Trophoblast cell (in vitro differentiated cells and primary cell): ENCODE measurements at regions not wholly inside any gene's neighbourhood (a gene's known extent, or its start where the extent isn't known, plus 50 kb on each side); places are given as distances from the start of the nearest gene placed in this dataset.

ENCODE experiments used
- DNase-seq, 2 donors: peaks; one replicate each; pipeline ENCODE4 v3.0.0-alpha.2; 2016
- H2AFZ ChIP-seq: 2 replicates; pipeline ENCODE4 v1.6.1; 2013; ENCODE audit warnings: low read length, moderate library complexity, mild to moderate bottlenecking; ENCODE audit not compliant: insufficient read depth, poor library complexity
- H2AK5ac ChIP-seq: 2 replicates; pipeline ENCODE4 v1.6.1; 2013; ENCODE audit warnings: mild to moderate bottlenecking, low read length
- H2BK120ac ChIP-seq: 2 replicates; pipeline ENCODE4 v1.6.1; 2013; ENCODE audit warnings: low read length, mild to moderate bottlenecking, moderate library complexity; ENCODE audit not compliant: insufficient read depth, poor library complexity
- H2BK12ac ChIP-seq: 2 replicates; pipeline ENCODE4 v1.6.1; 2013; ENCODE audit warnings: mild to moderate bottlenecking, low read length, moderate library complexity
- H2BK5ac ChIP-seq: 2 replicates; pipeline ENCODE4 v1.6.1; 2013; ENCODE audit warnings: low read length, low read depth, moderate library complexity, mild to moderate bottlenecking; ENCODE audit not compliant: poor library complexity
- H3K14ac ChIP-seq: 2 replicates; pipeline ENCODE4 v1.6.1; 2013; ENCODE audit warnings: mild to moderate bottlenecking, low read length
- H3K18ac ChIP-seq: 2 replicates; pipeline ENCODE4 v1.6.1; 2013; ENCODE audit warnings: mild to moderate bottlenecking, low read length
- H3K23ac ChIP-seq: 2 replicates; pipeline ENCODE4 v1.6.1; 2013; ENCODE audit warnings: low read length
- H3K27ac ChIP-seq: 2 replicates; pipeline ENCODE4 v1.5.1; 2013; ENCODE audit warnings: low read depth, mild to moderate bottlenecking, inconsistent platforms, low read length, moderate library complexity
- H3K27me3 ChIP-seq: 2 replicates; pipeline ENCODE4 v1.6.1; 2013; ENCODE audit warnings: inconsistent platforms, mild to moderate bottlenecking, low read length, moderate library complexity; ENCODE audit not compliant: insufficient read depth
- H3K36me3 ChIP-seq, 2 experiments: 1 replicate in 1 of 2; 2 replicates in 1 of 2; pipeline ENCODE4 v1.6.1; 2013; ENCODE audit warnings: low read length in 2 of 2, mild to moderate bottlenecking in 2 of 2, moderate library complexity in 1 of 2; ENCODE audit not compliant: insufficient read depth in 2 of 2, control insufficient read depth in 1 of 2
- H3K4ac ChIP-seq: 2 replicates; pipeline ENCODE4 v1.6.1; 2013; ENCODE audit warnings: low read depth, mild to moderate bottlenecking, low read length, moderate library complexity
- H3K4me1 ChIP-seq, 2 experiments: 1 replicate in 1 of 2; 2 replicates in 1 of 2; pipeline ENCODE4 v1.6.1; 2013; ENCODE audit warnings: low read length in 2 of 2, mild to moderate bottlenecking in 2 of 2, moderate library complexity in 1 of 2; ENCODE audit not compliant: insufficient read depth in 2 of 2, control insufficient read depth in 1 of 2
- H3K4me2 ChIP-seq: 2 replicates; pipeline ENCODE4 v1.6.1; 2013; ENCODE audit warnings: inconsistent platforms, mild to moderate bottlenecking, low read length, moderate library complexity
- H3K4me3 ChIP-seq: 2 replicates; pipeline ENCODE4 v1.5.1; 2013; ENCODE audit warnings: mild to moderate bottlenecking, low read depth, low read length, inconsistent platforms
- H3K79me1 ChIP-seq: one replicate; pipeline ENCODE4 v1.6.1; 2013; ENCODE audit warnings: low read length
- H3K79me2 ChIP-seq: 2 replicates; pipeline ENCODE4 v1.6.1; 2013; ENCODE audit warnings: low read length, mild to moderate bottlenecking; ENCODE audit not compliant: control insufficient read depth, insufficient read depth, poor library complexity
- H3K9ac ChIP-seq: 2 replicates; pipeline ENCODE4 v1.6.1; 2013; ENCODE audit warnings: mild to moderate bottlenecking, low read length
- H3K9me3 ChIP-seq: 2 replicates; pipeline ENCODE4 v1.6.1; 2013; ENCODE audit warnings: low read depth, mild to moderate bottlenecking, control low read depth, inconsistent platforms, low read length; ENCODE audit not compliant: insufficient read depth
- H4K12ac ChIP-seq: 2 replicates; pipeline ENCODE4 v1.6.1; 2013; ENCODE audit warnings: low read depth, mild to moderate bottlenecking, low read length, moderate library complexity
- H4K8ac ChIP-seq: 2 replicates; pipeline ENCODE4 v1.6.1; 2013; ENCODE audit warnings: low read depth, mild to moderate bottlenecking, low read length, moderate library complexity
- H4K91ac ChIP-seq: one replicate; pipeline ENCODE4 v1.6.1; 2013; ENCODE audit warnings: low read depth, mild to moderate bottlenecking, low read length, moderate library complexity
- WGBS: extraction: QIAGEN DNeasy Blood & Tissue Kit; methylation state at CpG from one replicate; pipeline ENCODE4 v1.1.7; 2013; ENCODE audit warnings: missing lambda C conversion rate; ENCODE audit not compliant: insufficient read length, insufficient coverage; ENCODE audit errors: extremely low coverage; 5-methylcytosine and 5-hydroxymethylcytosine counted together

DNA sequence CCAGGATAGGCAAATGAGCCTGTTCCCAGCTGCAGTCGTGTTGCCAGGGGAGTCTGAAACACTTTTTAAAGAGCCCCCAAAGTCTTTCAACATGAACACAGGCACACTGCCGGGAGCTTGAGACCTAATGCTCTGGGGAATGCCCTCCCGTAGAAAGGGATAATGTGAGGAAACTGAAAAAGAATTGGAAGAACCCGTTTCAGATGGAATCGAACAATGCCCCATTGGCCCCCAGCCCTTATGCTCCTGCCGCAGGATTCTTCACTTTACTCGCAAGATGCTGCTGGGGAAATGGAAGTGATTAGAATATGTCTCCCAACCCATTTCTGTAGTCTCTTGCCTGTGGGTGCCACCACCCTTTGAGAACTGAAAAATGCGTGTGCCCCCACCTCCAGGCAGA lies 136.3 kb upstream of the GATA6 start:
- no peak overlapping the region for H3K27ac ChIP-seq
- no peak overlapping the region for H2AFZ ChIP-seq
- peak overlapping the region; percentile 76 for H2BK12ac ChIP-seq
- no peak overlapping the region for H4K12ac ChIP-seq
- no peak overlapping the region for H3K9ac ChIP-seq
- no peak overlapping the region for H2BK120ac ChIP-seq
- H3K27me3 ChIP-seq, result no peaks in the 10 kb centered on the region
- no peaks in the 10 kb centered on the region for H3K36me3 ChIP-seq
- H3K18ac ChIP-seq, result no peak overlapping the region
- no peak overlapping the region for H3K4me2 ChIP-seq
- WGBS, result no CpG with 5 or more reads among the region's 8 CpGs
- H3K9me3 ChIP-seq, result no peaks in the 10 kb centered on the region
- H3K4ac ChIP-seq, result no peak overlapping the region
- H3K4me1 ChIP-seq, result peaks cover 1 to 5% of the 10 kb centered on the region in 2 experiments
- no peak overlapping the region for H4K91ac ChIP-seq
- DNase-seq, result peak; percentile 28 to 66
- no peak overlapping the region for H4K8ac ChIP-seq
- H3K23ac ChIP-seq, result no peak overlapping the region
- no peaks in the 10 kb centered on the region for H3K79me1 ChIP-seq
- no peak overlapping the region for H2AK5ac ChIP-seq
- H2BK5ac ChIP-seq, result no peak overlapping the region
- no peak overlapping the region for H3K4me3 ChIP-seq
- H3K79me2 ChIP-seq, result no peaks in the 10 kb centered on the region
- no peak overlapping the region for H3K14ac ChIP-seq

DNA sequence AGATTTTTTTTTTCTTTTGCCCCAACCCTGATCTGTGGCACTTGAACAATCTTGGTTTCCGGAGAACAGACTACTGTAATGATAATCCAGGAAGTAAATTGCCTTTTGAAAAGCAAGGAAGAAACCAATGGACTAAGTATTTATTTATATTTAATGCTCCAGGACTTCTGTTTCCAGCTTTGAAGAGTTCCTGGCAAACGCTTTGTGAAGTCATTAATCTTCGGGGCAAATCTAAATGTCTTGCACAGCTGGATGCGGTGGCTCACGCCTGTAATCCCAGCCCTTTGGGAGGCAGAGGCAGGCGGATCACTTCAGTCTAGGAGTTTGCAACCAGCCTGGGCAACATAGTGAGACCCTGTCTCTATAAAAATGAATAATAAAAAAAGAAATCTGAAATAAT lies 135.1 kb upstream of the GATA6 start:
- no peak overlapping the region for H2AFZ ChIP-seq
- no peak overlapping the region for H3K23ac ChIP-seq
- no peaks in the 10 kb centered on the region for H3K79me1 ChIP-seq
- no peak for DNase-seq
- no peak overlapping the region for H3K4me3 ChIP-seq
- no peaks in the 10 kb centered on the region for H3K27me3 ChIP-seq
- H3K4ac ChIP-seq, result no peak overlapping the region
- H3K9me3 ChIP-seq, result no peaks in the 10 kb centered on the region
- H3K4me1 ChIP-seq, result peaks cover 1 to 5% of the 10 kb centered on the region in 2 experiments
- no peak overlapping the region for H4K91ac ChIP-seq
- H3K4me2 ChIP-seq, result no peak overlapping the region
- H3K36me3 ChIP-seq, result no peaks in the 10 kb centered on the region
- no peak overlapping the region for H4K8ac ChIP-seq
- WGBS, result no CpG with 5 or more reads among the region's 6 CpGs
- no peak overlapping the region for H2BK5ac ChIP-seq
- no peak overlapping the region for H3K9ac ChIP-seq
- no peak overlapping the region for H4K12ac ChIP-seq
- no peak overlapping the region for H3K14ac ChIP-seq
- H3K79me2 ChIP-seq, result no peaks in the 10 kb centered on the region
- no peak overlapping the region for H2BK120ac ChIP-seq
- H3K18ac ChIP-seq, result no peak overlapping the region
- H2BK12ac ChIP-seq, result no peak overlapping the region
- H3K27ac ChIP-seq, result no peak overlapping the region
- H2AK5ac ChIP-seq, result no peak overlapping the region

DNA sequence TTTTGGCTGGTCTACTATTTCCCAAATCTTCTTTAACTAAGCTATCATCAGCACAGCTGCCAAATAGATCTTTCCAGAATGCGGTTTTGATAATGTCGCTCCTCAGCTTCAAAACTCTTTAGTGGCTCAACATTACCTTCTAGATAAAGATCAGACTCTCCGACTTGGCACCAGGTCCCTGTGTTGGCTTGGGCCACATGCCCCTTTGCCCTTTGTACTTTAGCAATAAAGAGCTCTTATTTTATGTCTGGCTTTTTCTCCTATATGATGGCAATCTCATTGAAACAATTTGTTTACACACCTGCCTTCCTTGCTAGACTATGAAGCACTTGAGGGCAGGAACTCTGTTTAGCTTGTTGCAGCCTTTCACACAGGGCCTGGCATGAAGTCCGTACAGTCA lies 128.9 kb upstream of the GATA6 start:
- H3K4ac ChIP-seq, result no peak overlapping the region
- H3K14ac ChIP-seq, result no peak overlapping the region
- H2BK120ac ChIP-seq, result no peak overlapping the region
- H3K36me3 ChIP-seq, result no peaks in the 10 kb centered on the region
- no peak overlapping the region for H3K4me3 ChIP-seq
- DNase-seq, result no peak
- no peak overlapping the region for H3K4me2 ChIP-seq
- no peak overlapping the region for H3K27ac ChIP-seq
- H4K12ac ChIP-seq, result no peak overlapping the region
- H3K9ac ChIP-seq, result no peak overlapping the region
- no peak overlapping the region for H2AK5ac ChIP-seq
- H3K18ac ChIP-seq, result no peak overlapping the region
- no peak overlapping the region for H4K91ac ChIP-seq
- H2BK5ac ChIP-seq, result no peak overlapping the region
- no peaks in the 10 kb centered on the region for H3K79me2 ChIP-seq
- H3K27me3 ChIP-seq, result no peaks in the 10 kb centered on the region
- H3K79me1 ChIP-seq, result no peaks in the 10 kb centered on the region
- H3K4me1 ChIP-seq, result no peaks in the 10 kb centered on the region
- H4K8ac ChIP-seq, result no peak overlapping the region
- no peaks in the 10 kb centered on the region for H3K9me3 ChIP-seq
- H2AFZ ChIP-seq, result no peak overlapping the region
- no peak overlapping the region for H2BK12ac ChIP-seq
- H3K23ac ChIP-seq, result no peak overlapping the region
- no CpG with 5 or more reads among the region's 4 CpGs for WGBS

DNA sequence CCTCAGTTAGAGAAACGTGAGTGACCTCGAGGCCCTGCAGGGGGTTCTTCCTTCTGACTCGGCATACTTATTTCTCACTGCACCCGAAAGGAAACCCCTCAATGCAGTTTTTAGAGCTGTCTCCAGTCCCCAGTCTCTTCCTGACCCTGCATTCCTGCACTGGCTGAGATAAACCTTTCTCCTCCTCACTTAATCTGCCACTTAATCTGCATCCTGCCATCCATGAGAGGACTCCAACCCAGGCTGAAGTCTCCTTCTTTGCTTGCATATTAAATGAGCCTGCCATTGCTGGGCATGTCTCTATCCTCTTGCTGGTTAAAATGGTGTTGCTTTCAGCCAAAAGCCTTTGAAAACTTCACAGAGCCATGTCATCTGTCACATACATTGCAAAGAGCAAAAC lies 125.6 kb upstream of the GATA6 start:
- H3K9ac ChIP-seq, result no peak overlapping the region
- no peaks in the 10 kb centered on the region for H3K79me1 ChIP-seq
- H3K23ac ChIP-seq, result no peak overlapping the region
- H2BK12ac ChIP-seq, result no peak overlapping the region
- H3K4me3 ChIP-seq, result no peak overlapping the region
- no CpG with 5 or more reads among the region's 4 CpGs for WGBS
- H3K18ac ChIP-seq, result no peak overlapping the region
- no peak overlapping the region for H2AK5ac ChIP-seq
- no peak overlapping the region for H3K27ac ChIP-seq
- H2BK5ac ChIP-seq, result no peak overlapping the region
- H2AFZ ChIP-seq, result no peak overlapping the region
- no peak for DNase-seq
- H3K36me3 ChIP-seq, result no peaks in the 10 kb centered on the region
- H3K79me2 ChIP-seq, result no peaks in the 10 kb centered on the region
- H4K12ac ChIP-seq, result no peak overlapping the region
- H3K4me1 ChIP-seq, result no peaks in the 10 kb centered on the region
- H3K14ac ChIP-seq, result no peak overlapping the region
- no peak overlapping the region for H3K4me2 ChIP-seq
- H3K9me3 ChIP-seq, result no peaks in the 10 kb centered on the region
- no peak overlapping the region for H4K91ac ChIP-seq
- no peak overlapping the region for H4K8ac ChIP-seq
- no peak overlapping the region for H2BK120ac ChIP-seq
- no peaks in the 10 kb centered on the region for H3K27me3 ChIP-seq
- H3K4ac ChIP-seq, result no peak overlapping the region
